Activated B cell treated with CpG ODN at 0.5 μM for 24 hours (primary cell): ENCODE measurements at regions not wholly inside any gene's neighbourhood (a gene's known extent, or its start where the extent isn't known, plus 50 kb on each side); places are given as distances from the start of the nearest gene placed in this dataset.

Experiments used
- ATAC-seq: fragments of 200-7000 bp; cut with Tn5 transposase; one replicate; pipeline ENCODE4 v1.10.0; 2021; ENCODE audit warnings: low read depth, mild to moderate bottlenecking, moderate library complexity
- CTCF ChIA-PET: fragments of 350-600 bp; sonication (Branson Sonifier 250); formaldehyde crosslinking; loops from one replicate; lab custom pipeline; 2021; ENCODE audit warnings: antibody characterized with exemption; lab: Charles Lee
- POLR2A ChIA-PET: fragments of 350-600 bp; sonication (Branson Sonifier 250); formaldehyde crosslinking; loops from one replicate; lab custom pipeline; 2021; ENCODE audit warnings: antibody characterized with exemption; lab: Charles Lee
- DNase-seq: peaks from one replicate; pipeline ENCODE4 v3.0.0; 2022
- H3K27ac Mint-ChIP-seq: one replicate; pipeline ENCODE4 v1.8.0; 2020; ENCODE audit warnings: mixed read lengths
- H3K27me3 Mint-ChIP-seq: one replicate; pipeline ENCODE4 v1.8.0; 2021; ENCODE audit warnings: mixed read lengths
- H3K36me3 Mint-ChIP-seq: one replicate; pipeline ENCODE4 v1.8.0; 2021; ENCODE audit warnings: low read depth, mixed read lengths
- H3K4me1 Mint-ChIP-seq: one replicate; pipeline ENCODE4 v1.8.0; 2021; ENCODE audit warnings: mixed read lengths
- H3K4me3 Mint-ChIP-seq: one replicate; pipeline ENCODE4 v1.8.0; 2020; ENCODE audit warnings: mild to moderate bottlenecking, mixed read lengths
- H3K9me3 Mint-ChIP-seq: one replicate; pipeline ENCODE4 v1.8.0; 2020; ENCODE audit warnings: mixed read lengths
- CTCF ChIP-seq: fragments of 200-600 bp; IDR thresholded peaks from one replicate; pipeline ENCODE4 v1.8.0; 2022; ENCODE audit warnings: antibody characterized with exemption, mild to moderate bottlenecking
- intact Hi-C: fragments of 100-400 bp; cut with micrococcal nuclease; formaldehyde crosslinking; loops from one replicate; pipeline ENCODE4 v1.15.1; 2024

GRCh38 chr6:53995935-53996334 lies 115.3 kb upstream of the MLIP start:
- no peaks in the 10 kb centered on the region for H3K27me3 Mint-ChIP-seq
- TF ChIP-seq CTCF = no peak
- ATAC-seq = no peak
- ChIA-PET POLR2A (no interaction called here), CTCF (interaction anchor here (0.8 kb wide), 1 partner anchor 10 kb away, joined by 4 read pairs; no protein-coding TSS in a partner anchor)
- intact Hi-C loops = no loop called here
- no peak overlapping the region for H3K4me3 Mint-ChIP-seq
- H3K36me3 Mint-ChIP-seq = no peaks in the 10 kb centered on the region
- no peak overlapping the region for H3K27ac Mint-ChIP-seq
- no peaks in the 10 kb centered on the region for H3K9me3 Mint-ChIP-seq
- H3K4me1 Mint-ChIP-seq = no peaks in the 10 kb centered on the region
- DNase-seq = no peak

- Mint-ChIP-seq H3K4me1 (no peaks in the 10 kb centered on the region), H3K27me3 (no peaks in the 10 kb centered on the region), H3K9me3 (no peaks in the 10 kb centered on the region), H3K4me3 (no peak overlapping the region), H3K36me3 (no peaks in the 10 kb centered on the region), H3K27ac (no peak overlapping the region)
- intact Hi-C loops = no loop called here
- POLR2A ChIA-PET = no interaction called here
- CTCF ChIA-PET = no interaction called here
- ATAC-seq = no peak
- DNase-seq = no peak
- no peak for TF ChIP-seq CTCF
Measured at GRCh38 chr6:53998303-53998702, 112.9 kb upstream of the MLIP start.

GRCh38 chr6:53999088-53999755 lies 112.0 kb upstream of the MLIP start:
- Mint-ChIP-seq H3K27me3 (no peaks in the 10 kb centered on the region), H3K9me3 (no peaks in the 10 kb centered on the region), H3K4me3 (no peak overlapping the region), H3K4me1 (no peaks in the 10 kb centered on the region), H3K27ac (no peak overlapping the region), H3K36me3 (no peaks in the 10 kb centered on the region)
- ATAC-seq (no peak), DNase-seq (no peak)
- CTCF ChIA-PET = no interaction called here
- intact Hi-C loops = no loop called here
- POLR2A ChIA-PET = no interaction called here
- no peak for TF ChIP-seq CTCF

- H3K9me3 Mint-ChIP-seq = no peaks in the 10 kb centered on the region
- no peak for TF ChIP-seq CTCF
- no peaks in the 10 kb centered on the region for H3K36me3 Mint-ChIP-seq
- intact Hi-C loops = no loop called here
- H3K27ac Mint-ChIP-seq = no peak overlapping the region
- no peak for ATAC-seq
- H3K4me3 Mint-ChIP-seq = no peak overlapping the region
- ChIA-PET POLR2A (no interaction called here), CTCF (interaction anchor here (0.7 kb wide), 1 partner anchor 26 kb away, joined by 3 read pairs; no protein-coding TSS in a partner anchor)
- H3K27me3 Mint-ChIP-seq = no peaks in the 10 kb centered on the region
- no peaks in the 10 kb centered on the region for H3K4me1 Mint-ChIP-seq
- no peak for DNase-seq
Measured at GRCh38 chr6:54002116-54002515, 109.1 kb upstream of the MLIP start.

GRCh38 chr6:54003316-54003715 lies 107.9 kb upstream of the MLIP start:
- H3K4me1 Mint-ChIP-seq = no peaks in the 10 kb centered on the region
- H3K4me3 Mint-ChIP-seq = no peak overlapping the region
- no peak for DNase-seq
- H3K27me3 Mint-ChIP-seq = no peaks in the 10 kb centered on the region
- POLR2A ChIA-PET = no interaction called here
- no peak overlapping the region for H3K27ac Mint-ChIP-seq
- intact Hi-C loops = no loop called here
- H3K9me3 Mint-ChIP-seq = no peaks in the 10 kb centered on the region
- no peak for ATAC-seq
- H3K36me3 Mint-ChIP-seq = no peaks in the 10 kb centered on the region
- no peak for TF ChIP-seq CTCF
- CTCF ChIA-PET = no interaction called here
